IMR-90 (cell line): ENCODE measurements at regions not wholly inside any gene's neighbourhood (a gene's known extent, or its start where the extent isn't known, plus 50 kb on each side); places are given as distances from the start of the nearest gene placed in this dataset.

Experiments used
- ATAC-seq: fragments of 200-7000 bp; cut with Tn5 transposase; 2 replicates; pipeline ENCODE4 v1.9.1; 2020; ENCODE audit warnings: low read depth, mild to moderate bottlenecking, moderate library complexity
- BruUV-seq: library from RNA; stranded (reverse); fragments of 400-500 nt; replicated peaks from 2 replicates; lab custom pipeline; 2021; lab: Mats Ljungman, UMichigan
- CTCF ChIA-PET: fragments of 300-600 bp; formaldehyde crosslinking; extraction: SDS; loops from one replicate; lab custom pipeline; 2021; ENCODE audit warnings: antibody characterized with exemption; lab: Yijun Ruan, JAX
- POLR2A ChIA-PET: fragments of 300-600 bp; sonication (Branson Sonifier 250); formaldehyde crosslinking; loops from one replicate; lab custom pipeline; 2022; ENCODE audit warnings: antibody characterized with exemption; ENCODE audit not compliant: unreplicated experiment; lab: Charles Lee
- DNase-seq: peaks from one replicate; pipeline ENCODE4 v3.0.0; 2013
- H2AFZ ChIP-seq: replicated peaks from 2 replicates; pipeline ENCODE3; 2013; ENCODE audit warnings: low read length, mild to moderate bottlenecking; ENCODE audit not compliant: poor library complexity
- H2AK5ac ChIP-seq: 2 replicates; pipeline ENCODE4 v1.6.1; 2013; ENCODE audit warnings: low read depth, low read length, inconsistent platforms
- H2AK9ac ChIP-seq: replicated peaks from 2 replicates; pipeline ENCODE3; 2013; ENCODE audit warnings: mild to moderate bottlenecking, low read depth, low read length, moderate library complexity; ENCODE audit not compliant: poor library complexity
- H2BK120ac ChIP-seq: 2 replicates; pipeline ENCODE4 v1.6.1; 2013; ENCODE audit warnings: low read depth, low read length, inconsistent platforms
- H2BK15ac ChIP-seq: 3 replicates; pipeline ENCODE4 v1.6.1; 2013; ENCODE audit warnings: low read depth, low read length, inconsistent platforms
- H2BK20ac ChIP-seq: 2 replicates; pipeline ENCODE4 v1.6.1; 2013; ENCODE audit warnings: low read depth, mild to moderate bottlenecking, inconsistent platforms, low read length, moderate library complexity
- H2BK5ac ChIP-seq: 2 replicates; pipeline ENCODE4 v1.6.1; 2013; ENCODE audit warnings: mild to moderate bottlenecking, low read depth, low read length, inconsistent platforms; ENCODE audit not compliant: poor library complexity, severe bottlenecking
- H3K14ac ChIP-seq: replicated peaks from 2 replicates; pipeline ENCODE4 v1.6.1; 2013; ENCODE audit warnings: low read depth, low read length, inconsistent platforms
- H3K18ac ChIP-seq: 2 replicates; pipeline ENCODE4 v1.6.1; 2013; ENCODE audit warnings: low read depth, low read length, control low read depth
- H3K23ac ChIP-seq: 2 replicates; pipeline ENCODE4 v1.6.1; 2013; ENCODE audit warnings: low read depth, low read length, inconsistent platforms
- H3K27ac ChIP-seq: 2 replicates; pipeline ENCODE4 v1.5.1; 2013; ENCODE audit warnings: mild to moderate bottlenecking, control low read depth, low read length; ENCODE audit not compliant: insufficient read depth
- H3K27me3 ChIP-seq: 2 replicates; pipeline ENCODE4 v1.6.1; 2013; ENCODE audit warnings: low read length; ENCODE audit not compliant: control insufficient read depth, insufficient read depth
- H3K36me3 ChIP-seq: 2 replicates; pipeline ENCODE4 v1.6.1; 2013; ENCODE audit warnings: low read length, mixed read lengths; ENCODE audit not compliant: control insufficient read depth, insufficient read depth
- H3K4ac ChIP-seq: 2 replicates; pipeline ENCODE4 v1.6.1; 2013; ENCODE audit warnings: low read depth, low read length, inconsistent platforms
- H3K4me1 ChIP-seq: 2 replicates; pipeline ENCODE4 v1.6.1; 2013; ENCODE audit warnings: low read length, mixed read lengths; ENCODE audit not compliant: control insufficient read depth, insufficient read depth
- H3K4me2 ChIP-seq: 2 replicates; pipeline ENCODE4 v1.6.1; 2013; ENCODE audit warnings: low read depth, mild to moderate bottlenecking, control low read depth, low read length, moderate library complexity
- H3K4me3 ChIP-seq: 2 replicates; pipeline ENCODE4 v1.5.1; 2013; ENCODE audit warnings: low read depth, mild to moderate bottlenecking, control low read depth, low read length, moderate library complexity; ENCODE audit not compliant: insufficient read depth
- H3K56ac ChIP-seq: 2 replicates; pipeline ENCODE4 v1.6.1; 2013; ENCODE audit warnings: low read length, inconsistent platforms; ENCODE audit not compliant: insufficient read depth; ENCODE audit errors: extremely low read depth
- H3K79me1 ChIP-seq, 2 experiments: 2 replicates each; pipeline ENCODE4 v1.6.1; 2013; ENCODE audit warnings: low read length in 2 of 2, inconsistent platforms in 1 of 2, low read depth in 1 of 2
- H3K9ac ChIP-seq: 2 replicates; pipeline ENCODE4 v1.6.1; 2013; ENCODE audit warnings: low read depth, low read length, control low read depth
- H3K9me1 ChIP-seq: 2 replicates; pipeline ENCODE4 v1.6.1; 2013; ENCODE audit warnings: low read length, inconsistent platforms; ENCODE audit not compliant: insufficient read depth
- H3K9me3 ChIP-seq: 2 replicates; pipeline ENCODE4 v1.6.1; 2013; ENCODE audit warnings: low read length; ENCODE audit not compliant: control insufficient read depth, insufficient read depth
- H4K20me1 ChIP-seq: 2 replicates; pipeline ENCODE4 v1.6.1; 2013; ENCODE audit warnings: low read length, inconsistent platforms; ENCODE audit not compliant: insufficient read depth
- H4K5ac ChIP-seq: 2 replicates; pipeline ENCODE4 v1.6.1; 2013; ENCODE audit warnings: mild to moderate bottlenecking, low read depth, low read length, control low read depth
- H4K8ac ChIP-seq, 2 experiments: 2 replicates each; pipeline ENCODE4 v1.6.1; 2013; ENCODE audit warnings: low read depth in 2 of 2, low read length in 2 of 2, control low read depth in 1 of 2, inconsistent platforms in 1 of 2
- H4K91ac ChIP-seq: 2 replicates; pipeline ENCODE4 v1.6.1; 2013; ENCODE audit warnings: low read depth, low read length, inconsistent platforms; ENCODE audit not compliant: insufficient read depth
- BHLHE40 ChIP-seq: fragments of 150-350 bp; IDR thresholded peaks from 2 replicates; pipeline ENCODE4 v1.6.1; 2016; ENCODE audit warnings: mild to moderate bottlenecking, low read depth, low read length
- CEBPB ChIP-seq: IDR thresholded peaks from 2 replicates; pipeline ENCODE4 v1.6.1; 2012; ENCODE audit warnings: low read depth, low read length, improper control_type of control experiment
- CHD1 ChIP-seq: IDR thresholded peaks from 2 replicates; pipeline ENCODE4 v1.6.1; 2012; ENCODE audit warnings: low read depth, low read length, improper control_type of control experiment
- FOS ChIP-seq: fragments of 150-350 bp; IDR thresholded peaks from 2 replicates; pipeline ENCODE4 v1.6.1; 2016; ENCODE audit warnings: low read depth, low read length
- MAFK ChIP-seq: IDR thresholded peaks from 2 replicates; pipeline ENCODE4 v1.6.1; 2012; ENCODE audit warnings: low read depth, low read length, improper control_type of control experiment
- MAZ ChIP-seq: IDR thresholded peaks from 2 replicates; pipeline ENCODE4 v1.6.1; 2012; ENCODE audit warnings: low read depth, mild to moderate bottlenecking, low read length, improper control_type of control experiment, moderate library complexity, borderline replicate concordance
- MXI1 ChIP-seq: IDR thresholded peaks from 2 replicates; pipeline ENCODE4 v1.6.1; 2012; ENCODE audit warnings: low read depth, mild to moderate bottlenecking, low read length, moderate library complexity, borderline replicate concordance
- NFE2L2 ChIP-seq: fragments of 150-350 bp; IDR thresholded peaks from 2 replicates; pipeline ENCODE4 v1.6.1; 2016; ENCODE audit warnings: low read depth, mild to moderate bottlenecking, low read length
- POLR2A ChIP-seq: IDR thresholded peaks from 2 replicates; pipeline ENCODE4 v1.6.1; 2012; ENCODE audit warnings: mild to moderate bottlenecking, low read depth, low read length
- RAD21 ChIP-seq: IDR thresholded peaks from 2 replicates; pipeline ENCODE4 v1.6.1; 2012; ENCODE audit warnings: low read length, improper control_type of control experiment
- RCOR1 ChIP-seq: IDR thresholded peaks from 2 replicates; pipeline ENCODE4 v1.6.1; 2012; ENCODE audit warnings: mild to moderate bottlenecking, low read length, improper control_type of control experiment; ENCODE audit not compliant: insufficient replicate concordance
- RFX5 ChIP-seq: IDR thresholded peaks from 2 replicates; pipeline ENCODE4 v1.8.0; 2012; ENCODE audit warnings: low read depth, mild to moderate bottlenecking, low read length, moderate library complexity
- SMC3 ChIP-seq: fragments of 150-350 bp; IDR thresholded peaks from 2 replicates; pipeline ENCODE4 v1.6.1; 2016; ENCODE audit warnings: low read depth, mild to moderate bottlenecking, antibody characterized with exemption, low read length, moderate library complexity
- WGBS, 2 experiments: methylation state at CpG; one replicate each; pipeline versions ENCODE4 v1.1.5 to v1.1.7; 2013; ENCODE audit warnings: missing lambda C conversion rate in 2 of 2; ENCODE audit not compliant: insufficient read length in 1 of 2; ENCODE audit errors: extremely low coverage in 2 of 2; 5-methylcytosine and 5-hydroxymethylcytosine counted together
- dilution Hi-C: fragments of 300-500 bp; cut with HindIII; formaldehyde crosslinking; loops from one replicate; pipeline ENCODE4 v1.14.3; 2018; ENCODE audit warnings: low sequenced_read_pairs; ENCODE audit not compliant: unreplicated experiment
- in situ Hi-C: fragments of 300-500 bp; cut with MboI; formaldehyde crosslinking; loops from 3 replicates; pipeline ENCODE4 v1.14.3; 2019; ENCODE audit warnings: low sequenced_read_pairs, inconsistent platforms, mixed read lengths
- intact Hi-C: fragments of 100-400 bp; cut with micrococcal nuclease; formaldehyde crosslinking; loops from 2 replicates; pipeline ENCODE4 v1.10.0; 2022
- TF ChIP-seq, protein P1 (sequence below): fragments of 150-350 bp; IDR thresholded peaks from 2 replicates; pipeline ENCODE4 v1.6.1; 2016; ENCODE audit warnings: low read depth, mild to moderate bottlenecking, low read length, moderate library complexity, borderline replicate concordance
- TF ChIP-seq, protein P2 (sequence below): fragments of 150-350 bp; IDR thresholded peaks from 2 replicates; pipeline ENCODE4 v1.6.1; 2017; ENCODE audit warnings: mild to moderate bottlenecking, antibody characterized with exemption, low read length, low read depth
- TF ChIP-seq, protein P3 (sequence below): conservative IDR thresholded peaks from 2 replicates; pipeline ENCODE4 v1.5.1; 2012; ENCODE audit warnings: mild to moderate bottlenecking, low read depth, low read length, improper control_type of control experiment

DNA sequence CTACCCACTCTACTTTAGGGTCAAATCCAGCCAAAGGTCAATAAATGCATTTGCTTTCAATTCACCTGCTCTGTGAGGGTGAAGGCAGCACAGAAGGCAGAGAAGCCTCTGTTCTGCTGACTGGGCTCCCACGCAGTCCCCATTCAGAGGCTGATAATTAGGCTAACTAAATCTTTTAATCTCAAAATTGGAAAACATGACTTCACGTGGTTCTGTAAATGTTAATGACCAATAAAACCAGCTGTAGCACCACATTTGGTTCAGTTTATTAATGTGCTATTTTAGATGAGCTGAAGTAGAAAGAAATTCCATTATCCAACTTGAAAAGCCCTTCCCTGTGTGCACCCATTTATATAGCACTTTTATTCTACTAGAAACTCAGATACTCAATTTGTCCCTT, 310.6 kb downstream of the C1D start:
- in situ Hi-C loops, result no loop called here
- WGBS, 2 experiments, result no CpG with 5 or more reads among the region's 2 CpGs

More for the DNA sequence above, 310.6 kb downstream of the C1D start:
- Histone ChIP-seq H2BK20ac (peak overlapping the region; percentile 77), H3K18ac (no peak overlapping the region), H3K9me3 (no peaks in the 10 kb centered on the region), H3K4me3 (no peak overlapping the region), H3K9ac (no peak overlapping the region), H2AK5ac (peak overlapping the region; percentile 50; the same call in 1 of the 2 replicates), H3K23ac (no peak overlapping the region), H3K14ac (no peak overlapping the region), H3K4me2 (no peak overlapping the region), H3K4me1 (peaks cover 3% of the 10 kb centered on the region; the same call in 1 of the 2 replicates), H4K8ac (no peak overlapping the region), H3K36me3 (no peaks in the 10 kb centered on the region; the same call in 1 of the 2 replicates), H2AFZ (no peak overlapping the region), H2BK120ac (peak overlapping the region; percentile 50; the same call in 1 of the 2 replicates), H3K56ac (no peak overlapping the region), H3K27ac (no peak overlapping the region), H2AK9ac (no peak overlapping the region), H4K20me1 (no peaks in the 10 kb centered on the region), H3K4ac (no peak overlapping the region), H4K91ac (no peak overlapping the region), H3K9me1 (peaks cover 12% of the 10 kb centered on the region; the same call in 1 of the 2 replicates), H3K79me1 (no peaks in the 10 kb centered on the region; a peak in 2 of 4 replicates), H2BK15ac (peak overlapping the region; percentile 83; the same call in 2 of the 3 replicates), H2BK5ac (peak overlapping the region; percentile 20), H3K27me3 (peaks cover 2% of the 10 kb centered on the region), H4K5ac (no peak overlapping the region)
- TF ChIP-seq MAZ, result no peak
- TF ChIP-seq POLR2A, result no peak
- no peak for TF ChIP-seq FOS
- no peak for TF ChIP-seq CEBPB
- no peak for TF ChIP-seq MXI1
- TF ChIP-seq, protein P1, sequence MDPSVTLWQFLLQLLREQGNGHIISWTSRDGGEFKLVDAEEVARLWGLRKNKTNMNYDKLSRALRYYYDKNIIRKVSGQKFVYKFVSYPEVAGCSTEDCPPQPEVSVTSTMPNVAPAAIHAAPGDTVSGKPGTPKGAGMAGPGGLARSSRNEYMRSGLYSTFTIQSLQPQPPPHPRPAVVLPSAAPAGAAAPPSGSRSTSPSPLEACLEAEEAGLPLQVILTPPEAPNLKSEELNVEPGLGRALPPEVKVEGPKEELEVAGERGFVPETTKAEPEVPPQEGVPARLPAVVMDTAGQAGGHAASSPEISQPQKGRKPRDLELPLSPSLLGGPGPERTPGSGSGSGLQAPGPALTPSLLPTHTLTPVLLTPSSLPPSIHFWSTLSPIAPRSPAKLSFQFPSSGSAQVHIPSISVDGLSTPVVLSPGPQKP, result no peak
- TF ChIP-seq BHLHE40, result no peak
- no peak for TF ChIP-seq RCOR1
- TF ChIP-seq, protein P2, sequence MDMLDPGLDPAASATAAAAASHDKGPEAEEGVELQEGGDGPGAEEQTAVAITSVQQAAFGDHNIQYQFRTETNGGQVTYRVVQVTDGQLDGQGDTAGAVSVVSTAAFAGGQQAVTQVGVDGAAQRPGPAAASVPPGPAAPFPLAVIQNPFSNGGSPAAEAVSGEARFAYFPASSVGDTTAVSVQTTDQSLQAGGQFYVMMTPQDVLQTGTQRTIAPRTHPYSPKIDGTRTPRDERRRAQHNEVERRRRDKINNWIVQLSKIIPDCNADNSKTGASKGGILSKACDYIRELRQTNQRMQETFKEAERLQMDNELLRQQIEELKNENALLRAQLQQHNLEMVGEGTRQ, result no peak
- no peak for TF ChIP-seq MAFK
- TF ChIP-seq SMC3, result no peak
- TF ChIP-seq, protein P3, sequence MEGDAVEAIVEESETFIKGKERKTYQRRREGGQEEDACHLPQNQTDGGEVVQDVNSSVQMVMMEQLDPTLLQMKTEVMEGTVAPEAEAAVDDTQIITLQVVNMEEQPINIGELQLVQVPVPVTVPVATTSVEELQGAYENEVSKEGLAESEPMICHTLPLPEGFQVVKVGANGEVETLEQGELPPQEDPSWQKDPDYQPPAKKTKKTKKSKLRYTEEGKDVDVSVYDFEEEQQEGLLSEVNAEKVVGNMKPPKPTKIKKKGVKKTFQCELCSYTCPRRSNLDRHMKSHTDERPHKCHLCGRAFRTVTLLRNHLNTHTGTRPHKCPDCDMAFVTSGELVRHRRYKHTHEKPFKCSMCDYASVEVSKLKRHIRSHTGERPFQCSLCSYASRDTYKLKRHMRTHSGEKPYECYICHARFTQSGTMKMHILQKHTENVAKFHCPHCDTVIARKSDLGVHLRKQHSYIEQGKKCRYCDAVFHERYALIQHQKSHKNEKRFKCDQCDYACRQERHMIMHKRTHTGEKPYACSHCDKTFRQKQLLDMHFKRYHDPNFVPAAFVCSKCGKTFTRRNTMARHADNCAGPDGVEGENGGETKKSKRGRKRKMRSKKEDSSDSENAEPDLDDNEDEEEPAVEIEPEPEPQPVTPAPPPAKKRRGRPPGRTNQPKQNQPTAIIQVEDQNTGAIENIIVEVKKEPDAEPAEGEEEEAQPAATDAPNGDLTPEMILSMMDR, result no peak
- TF ChIP-seq CHD1, result no peak
- no peak for TF ChIP-seq RFX5
- TF ChIP-seq RAD21, result no peak
- no peak for TF ChIP-seq NFE2L2
- no TSS peak for BruUV-seq
- dilution Hi-C loops, result no loop called here
- DNase-seq, result no peak
- POLR2A ChIA-PET, result no interaction called here
- intact Hi-C loops, result no loop called here
- CTCF ChIA-PET, result interaction anchor here (0.6 kb wide), 1 partner anchor 72 kb away, joined by 3 read pairs; no protein-coding TSS in a partner anchor
- no peak for ATAC-seq
